ENCODE measurements at regions not wholly inside any gene's neighbourhood (a gene's known extent, or its start where the extent isn't known, plus 50 kb on each side); places are given as distances from the start of the nearest gene placed in this dataset.

GRCh38 chr7:33790746-33791145, 114.6 kb upstream of the BMPER start:
- H3K27me3 ChIP-seq: no peaks in the 10 kb centered on the region
- no peak overlapping the region for H3K4me3 ChIP-seq
- TF ChIP-seq POLR2A (IDR thresholded peaks at IDR 0.05): no peak
- TF ChIP-seq POLR2AphosphoS5 (IDR thresholded peaks at IDR 0.05): no peak
- TF ChIP-seq EP300 (IDR thresholded peaks at IDR 0.05): no peak
- TF ChIP-seq CTCF (IDR thresholded peaks at IDR 0.05): no peak
- no peaks in the 10 kb centered on the region for H3K9me3 ChIP-seq
- no peak for ATAC-seq (ENCODE audit: low FRiP score in 2 of 2)
- no peak for DNase-seq
- no peak overlapping the region for H3K27ac ChIP-seq
- H3K36me3 ChIP-seq: no peaks in the 10 kb centered on the region
- H3K4me1 ChIP-seq: no peaks in the 10 kb centered on the region
- WGBS, 2 donors: 70 to 86% methylated on average over 5 of the region's 5 CpGs

- Histone ChIP-seq H3K27ac (no peak overlapping the region), H3K27me3 (no peaks in the 10 kb centered on the region), H3K4me3 (no peak overlapping the region), H3K36me3 (no peaks in the 10 kb centered on the region), H3K4me1 (no peaks in the 10 kb centered on the region), H3K9me3 (no peaks in the 10 kb centered on the region)
- DNase-seq (no peak), ATAC-seq (ENCODE audit: low FRiP score in 2 of 2) (peak in 1 of 2 donors; percentile 46)
- WGBS, 2 donors: 93 to 98% methylated on average over 2 of the region's 2 CpGs
- TF ChIP-seq POLR2AphosphoS5 (IDR thresholded peaks at IDR 0.05) (no peak), EP300 (IDR thresholded peaks at IDR 0.05) (no peak), CTCF (IDR thresholded peaks at IDR 0.05) (no peak), POLR2A (IDR thresholded peaks at IDR 0.05) (no peak)
Measured at GRCh38 chr7:33792041-33792440, 113.3 kb upstream of the BMPER start.

- TF ChIP-seq POLR2A (IDR thresholded peaks at IDR 0.05): no peak
- no peak for TF ChIP-seq EP300 (IDR thresholded peaks at IDR 0.05)
- TF ChIP-seq CTCF (IDR thresholded peaks at IDR 0.05): no peak
- TF ChIP-seq POLR2AphosphoS5 (IDR thresholded peaks at IDR 0.05): no peak
- WGBS, 2 donors: 82 to 93% methylated on average over 4 of the region's 4 CpGs
- no peak overlapping the region for H3K4me3 ChIP-seq
- no peaks in the 10 kb centered on the region for H3K4me1 ChIP-seq
- no peaks in the 10 kb centered on the region for H3K27me3 ChIP-seq
- H3K27ac ChIP-seq: no peak overlapping the region
- DNase-seq: no peak
- ATAC-seq (ENCODE audit: low FRiP score in 2 of 2): peak in 1 of 2 donors; percentile 68
- H3K36me3 ChIP-seq: no peaks in the 10 kb centered on the region
- H3K9me3 ChIP-seq: no peaks in the 10 kb centered on the region
Measured at GRCh38 chr7:33792547-33793105, 112.7 kb upstream of the BMPER start.

GRCh38 chr7:33793616-33794015, 111.7 kb upstream of the BMPER start:
- H3K27me3 ChIP-seq: no peaks in the 10 kb centered on the region
- no peak for DNase-seq
- H3K27ac ChIP-seq: no peak overlapping the region
- H3K4me3 ChIP-seq: no peak overlapping the region
- no peak for ATAC-seq (ENCODE audit: low FRiP score in 2 of 2)
- H3K4me1 ChIP-seq: no peaks in the 10 kb centered on the region
- H3K9me3 ChIP-seq: no peaks in the 10 kb centered on the region
- TF ChIP-seq CTCF (IDR thresholded peaks at IDR 0.05) (no peak), POLR2A (IDR thresholded peaks at IDR 0.05) (no peak), EP300 (IDR thresholded peaks at IDR 0.05) (no peak), POLR2AphosphoS5 (IDR thresholded peaks at IDR 0.05) (no peak)
- 89 to 92% methylated on average over 2 of the region's 2 CpGs for WGBS, 2 donors
- no peaks in the 10 kb centered on the region for H3K36me3 ChIP-seq

- TF ChIP-seq CTCF (IDR thresholded peaks at IDR 0.05): no peak
- TF ChIP-seq POLR2AphosphoS5 (IDR thresholded peaks at IDR 0.05): no peak
- no peak for ATAC-seq (ENCODE audit: low FRiP score in 2 of 2)
Measured at GRCh38 chr7:33794419-33794818, 110.9 kb upstream of the BMPER start.

More at GRCh38 chr7:33794419-33794818, 110.9 kb upstream of the BMPER start:
- no peak overlapping the region for H3K4me3 ChIP-seq
- no peaks in the 10 kb centered on the region for H3K36me3 ChIP-seq
- no peak overlapping the region for H3K27ac ChIP-seq
- WGBS, 2 donors: 95 to 96% methylated on average over 6 of the region's 6 CpGs
- H3K4me1 ChIP-seq: no peaks in the 10 kb centered on the region
- no peak for DNase-seq
- no peaks in the 10 kb centered on the region for H3K27me3 ChIP-seq
- H3K9me3 ChIP-seq: no peaks in the 10 kb centered on the region

Data from upper lobe of left lung (tissue), 6 donors.